T1000 (cell line): ENCODE measurements at regions not wholly inside any gene's neighbourhood (a gene's known extent, or its start where the extent isn't known, plus 50 kb on each side); places are given as distances from the start of the nearest gene placed in this dataset.
"Not testable (repeated sequence)": the region's sequence is repeated elsewhere in the genome, so short reads cannot be mapped to it uniquely, and the experiment has no call there.

Experiments used
- DNase-seq: peaks from one replicate; lab custom pipeline; 2025; ENCODE audit warnings: mixed read lengths; lab: John Stamatoyannopoulos, UW

GRCh38 chr5:18799482-18800128 is 1165.3 kb downstream of the TAF11L14 start:
- no peak for DNase-seq

GRCh38 chr5:18800293-18801025 is 1166.2 kb downstream of the TAF11L14 start:
- DNase-seq: no peak

- not testable (repeated sequence) for DNase-seq
Measured at GRCh38 chr5:18801413-18801812, 1167.2 kb downstream of the TAF11L14 start.

GRCh38 chr5:18802336-18802735 is 1168.1 kb downstream of the TAF11L14 start:
- no peak for DNase-seq

GRCh38 chr5:18805376-18805775 is 1171.1 kb downstream of the TAF11L14 start:
- no peak for DNase-seq

GRCh38 chr5:18807256-18808149 is 1173.2 kb downstream of the TAF11L14 start:
- no peak for DNase-seq

- DNase-seq: no peak
Measured at GRCh38 chr5:18811661-18812060, 1176.3 kb downstream of the CDH18 start.

- no peak for DNase-seq
Measured at GRCh38 chr5:18828351-18828750, 1159.6 kb downstream of the CDH18 start.

GRCh38 chr5:18829539-18829938 is 1158.5 kb downstream of the CDH18 start:
- no peak for DNase-seq

GRCh38 chr5:18850216-18850615 is 1137.8 kb downstream of the CDH18 start:
- no peak for DNase-seq

GRCh38 chr5:18872978-18873377 is 1115.0 kb downstream of the CDH18 start:
- DNase-seq: no peak

GRCh38 chr5:18876565-18876964 is 1111.4 kb downstream of the CDH18 start:
- DNase-seq: no peak

GRCh38 chr5:18881615-18882014 is 1106.4 kb downstream of the CDH18 start:
- DNase-seq: no peak

GRCh38 chr5:18882154-18882553 is 1105.8 kb downstream of the CDH18 start:
- no peak for DNase-seq

GRCh38 chr5:18888821-18889220 is 1099.2 kb downstream of the CDH18 start:
- no peak for DNase-seq

- no peak for DNase-seq
Measured at GRCh38 chr5:18900644-18901043, 1087.4 kb downstream of the CDH18 start.

- DNase-seq: no peak
Measured at GRCh38 chr5:18920966-18921365, 1067.0 kb downstream of the CDH18 start.

- DNase-seq: no peak
Measured at GRCh38 chr5:18932081-18932480, 1055.9 kb downstream of the CDH18 start.

GRCh38 chr5:18944771-18945170 is 1043.2 kb downstream of the CDH18 start:
- no peak for DNase-seq

GRCh38 chr5:18954239-18954638 is 1033.8 kb downstream of the CDH18 start:
- DNase-seq: no peak

- no peak for DNase-seq
Measured at GRCh38 chr5:18959535-18959934, 1028.5 kb downstream of the CDH18 start.

- DNase-seq: no peak
Measured at GRCh38 chr5:18961234-18961633, 1026.8 kb downstream of the CDH18 start.

GRCh38 chr5:18965893-18966292 is 1022.1 kb downstream of the CDH18 start:
- no peak for DNase-seq
